B cell (primary cell): ENCODE measurements at regions not wholly inside any gene's neighbourhood (a gene's known extent, or its start where the extent isn't known, plus 50 kb on each side); places are given as distances from the start of the nearest gene placed in this dataset.

ENCODE experiments used
- ATAC-seq: fragments of 200-7000 bp; cut with Tn5 transposase; one replicate; pipeline ENCODE4 v1.10.0; 2021; ENCODE audit warnings: low read depth, mild to moderate bottlenecking, moderate number of reproducible peaks, moderate library complexity
- CTCF ChIA-PET: fragments of 350-600 bp; sonication (Branson Sonifier 250); formaldehyde crosslinking; loops from one replicate; lab custom pipeline; 2021; ENCODE audit warnings: antibody characterized with exemption, inconsistent platforms; lab: Charles Lee
- POLR2A ChIA-PET: fragments of 350-600 bp; sonication (Branson Sonifier 250); formaldehyde crosslinking; loops from one replicate; lab custom pipeline; 2021; ENCODE audit warnings: antibody characterized with exemption; lab: Charles Lee
- DNase-seq: peaks from one replicate; pipeline ENCODE4 v3.0.0; 2013
- H2AFZ ChIP-seq: 2 replicates; pipeline ENCODE4 v1.6.1; 2012; ENCODE audit warnings: mild to moderate bottlenecking, low read depth, low read length; ENCODE audit not compliant: insufficient read depth, poor library complexity, severe bottlenecking
- H3K27ac ChIP-seq, 2 donors: 1 replicate in 1 of 2; 2 replicates in 1 of 2; pipeline ENCODE4 v1.5.1; 2012 to 2013; ENCODE audit warnings: low read length in 2 of 2, mild to moderate bottlenecking in 2 of 2, moderate library complexity in 1 of 2
- H3K27me3 ChIP-seq, 4 experiments: fragments of 200-600 bp in 1 of 4; sonication (generic) in 1 of 4; replicated peaks in 1 of 4; 1 replicate in 2 of 4; 2 replicates in 2 of 4; pipeline versions ENCODE4 v1.6.1 to v1.7.0; 2013 to 2016; ENCODE audit warnings: low read length in 3 of 4, mild to moderate bottlenecking in 2 of 4, mixed read lengths in 1 of 4, moderate library complexity in 1 of 4; ENCODE audit not compliant: insufficient read depth in 4 of 4, control insufficient read depth in 3 of 4; ENCODE audit errors: control extremely low read depth in 1 of 4
- H3K36me3 ChIP-seq, 2 experiments: replicated peaks in 1 of 2; 1 replicate in 1 of 2; 2 replicates in 1 of 2; pipeline versions ENCODE4 v1.6.1 to v1.7.1; 2013; ENCODE audit warnings: low read length in 1 of 2; ENCODE audit not compliant: insufficient read depth in 2 of 2, control insufficient read depth in 1 of 2; ENCODE audit errors: control extremely low read depth in 1 of 2, extremely low read depth in 1 of 2
- H3K4me1 ChIP-seq, 2 donors: fragments of 200-600 bp in 1 of 2; sonication (generic) in 1 of 2; 1 replicate in 1 of 2; 2 replicates in 1 of 2; pipeline versions ENCODE4 v1.5.1 to v1.6.1; 2013 to 2017; ENCODE audit warnings: low read length in 2 of 2; ENCODE audit not compliant: control insufficient read depth in 2 of 2, insufficient read depth in 2 of 2
- H3K4me2 ChIP-seq: replicated peaks from 2 replicates; pipeline ENCODE3; 2012; ENCODE audit warnings: mild to moderate bottlenecking, low read depth, low read length; ENCODE audit not compliant: poor library complexity, severe bottlenecking
- H3K4me3 ChIP-seq, 5 experiments: fragments of 200-600 bp in 1 of 5; sonication (generic) in 1 of 5; 1 replicate in 3 of 5; 2 replicates in 2 of 5; pipeline versions ENCODE4 v1.5.1 to v1.7.0; 2011 to 2016; ENCODE audit warnings: low read length in 4 of 5, mild to moderate bottlenecking in 4 of 5, low read depth in 2 of 5, control low read depth in 1 of 5, moderate library complexity in 1 of 5; ENCODE audit not compliant: insufficient read depth in 1 of 5; ENCODE audit errors: control extremely low read depth in 1 of 5, extremely low read depth in 1 of 5
- H3K79me2 ChIP-seq: fragments of 200-600 bp; sonication (generic); one replicate; pipeline ENCODE4 v1.6.0; 2016; ENCODE audit warnings: low read length; ENCODE audit not compliant: control insufficient read depth, insufficient read depth
- H3K9ac ChIP-seq: fragments of 200-600 bp; sonication (generic); 2 replicates; pipeline ENCODE4 v1.6.1; 2017; ENCODE audit warnings: mild to moderate bottlenecking, low read length, moderate library complexity
- H3K9me3 ChIP-seq, 3 donors: one replicate each; pipeline versions ENCODE4 v1.6.1 to v1.7.1; 2013; ENCODE audit warnings: low read length in 2 of 3; ENCODE audit not compliant: control insufficient read depth in 2 of 3, insufficient read depth in 1 of 3; ENCODE audit errors: control extremely low read depth in 1 of 3
- H4K20me1 ChIP-seq: 2 replicates; pipeline ENCODE4 v1.6.0; 2012; ENCODE audit warnings: mild to moderate bottlenecking, low read length; ENCODE audit not compliant: insufficient read depth, control insufficient read depth, poor library complexity, severe bottlenecking
- H3K27ac Mint-ChIP-seq: one replicate; pipeline ENCODE4 v1.8.0; 2021; ENCODE audit warnings: mixed read lengths
- H3K27me3 Mint-ChIP-seq: one replicate; pipeline ENCODE4 v1.8.0; 2021; ENCODE audit warnings: mixed read lengths
- H3K4me1 Mint-ChIP-seq: one replicate; pipeline ENCODE4 v1.8.0; 2021; ENCODE audit warnings: mixed read lengths
- H3K4me3 Mint-ChIP-seq: one replicate; pipeline ENCODE4 v1.8.0; 2021; ENCODE audit warnings: mixed read lengths
- H3K9me3 Mint-ChIP-seq: one replicate; pipeline ENCODE4 v1.8.0; 2022; ENCODE audit warnings: mixed read lengths; ENCODE audit not compliant: insufficient read depth
- EZH2 ChIP-seq: IDR thresholded peaks from 2 replicates; pipeline ENCODE4 v1.6.1; 2012; ENCODE audit warnings: borderline replicate concordance, low read depth, mild to moderate bottlenecking, moderate library complexity, low read length; ENCODE audit not compliant: insufficient read depth, poor library complexity, severe bottlenecking
- WGBS: methylation state at CpG from one replicate; pipeline ENCODE4 v1.1.5; 2013; ENCODE audit warnings: missing lambda C conversion rate; ENCODE audit not compliant: insufficient coverage; 5-methylcytosine and 5-hydroxymethylcytosine counted together
- intact Hi-C: fragments of 100-400 bp; cut with micrococcal nuclease; formaldehyde crosslinking; loops from one replicate; pipeline ENCODE4 v1.10.0; 2022
- TF ChIP-seq, protein P1 (sequence below): fragments of 200-600 bp; IDR thresholded peaks from one replicate; pipeline ENCODE4 v1.8.0; 2022; ENCODE audit warnings: antibody characterized with exemption, mild to moderate bottlenecking

DNA sequence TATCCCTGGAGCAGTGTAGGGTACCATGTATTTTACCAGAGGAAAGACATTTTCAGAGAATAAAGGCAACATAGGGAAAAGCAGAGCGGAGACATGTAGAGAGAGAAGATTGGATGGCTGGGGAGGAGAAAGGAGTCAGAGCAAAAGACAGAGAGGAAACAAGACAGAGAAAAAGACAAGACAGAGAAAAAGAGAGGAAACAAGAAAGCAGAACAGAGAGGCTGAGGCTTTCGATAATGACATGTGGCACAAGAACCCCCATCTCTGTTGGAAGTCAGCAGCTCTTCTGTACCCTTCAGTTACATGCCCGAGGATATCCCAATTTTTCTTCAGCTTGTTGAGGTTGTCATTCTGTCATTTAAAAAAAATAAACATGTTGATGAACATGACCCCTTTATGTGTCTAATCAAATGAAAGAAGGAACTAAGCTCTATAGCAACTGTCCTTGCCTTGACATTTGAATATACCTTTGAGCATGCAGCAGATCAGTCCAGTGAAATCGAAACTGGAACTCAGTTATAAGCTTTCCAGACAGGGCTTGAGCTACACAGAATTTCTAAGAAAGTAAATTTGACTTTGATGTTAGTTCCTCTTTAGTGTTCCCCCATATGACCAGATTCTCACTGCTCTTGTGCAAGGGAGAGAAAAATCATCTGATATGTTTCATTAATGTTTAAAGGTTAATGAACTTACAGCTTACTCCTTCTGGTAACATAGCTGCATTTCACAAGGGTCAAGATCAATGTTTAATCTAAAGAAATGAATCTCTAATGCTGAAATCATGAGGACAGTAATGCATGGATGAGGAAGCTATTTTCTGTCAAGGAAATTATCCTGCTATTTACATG is 75.1 kb upstream of the SP4 start:
- ChIA-PET CTCF (interaction anchor here (0.7 to 2.1 kb wide), 5 partner anchors 74 to 99 kb away, joined by 3 to 15 read pairs (median 3); no protein-coding TSS in a partner anchor), POLR2A (interaction anchor here (1.0 to 1.5 kb wide), 3 partner anchors 14 to 593 kb away, joined by 3 to 18 read pairs (median 4); partner anchors contain the start of genes CDCA7L and SP4)
- ATAC-seq (peak; percentile 81), DNase-seq (peak; percentile 87)
- no peaks in the 10 kb centered on the region for H4K20me1 ChIP-seq
- peaks cover 7% of the 10 kb centered on the region for H3K79me2 ChIP-seq
- Mint-ChIP-seq H3K4me3 (peak overlapping the region; percentile 82), H3K27ac (peak overlapping the region; percentile 92), H3K9me3 (no peaks in the 10 kb centered on the region), H3K4me1 (peaks cover 55% of the 10 kb centered on the region), H3K27me3 (no peaks in the 10 kb centered on the region)
- H3K4me1 ChIP-seq, result peaks cover 50 to 60% of the 10 kb centered on the region in 2 donors
- H3K36me3 ChIP-seq, result no peaks in the 10 kb centered on the region
- H3K4me2 ChIP-seq, result peak overlapping the region; percentile 79
- intact Hi-C loops, result loop anchor here (1.0 to 10.0 kb wide), 8 partner anchors 35 to 1752 kb away; partner anchors contain the start of genes HYCC1, KLHL7 and MACC1
- peak overlapping the region; percentile 54 for H2AFZ ChIP-seq
- peaks cover 0 to 3% (median 0%) of the 10 kb centered on the region in 3 donors for H3K9me3 ChIP-seq
- 54% methylated on average over 1 of the region's 4 CpGs for WGBS
- peak overlapping the region; percentile 79 to 90 for H3K27ac ChIP-seq
- no peak for TF ChIP-seq EZH2
- TF ChIP-seq, protein P1, sequence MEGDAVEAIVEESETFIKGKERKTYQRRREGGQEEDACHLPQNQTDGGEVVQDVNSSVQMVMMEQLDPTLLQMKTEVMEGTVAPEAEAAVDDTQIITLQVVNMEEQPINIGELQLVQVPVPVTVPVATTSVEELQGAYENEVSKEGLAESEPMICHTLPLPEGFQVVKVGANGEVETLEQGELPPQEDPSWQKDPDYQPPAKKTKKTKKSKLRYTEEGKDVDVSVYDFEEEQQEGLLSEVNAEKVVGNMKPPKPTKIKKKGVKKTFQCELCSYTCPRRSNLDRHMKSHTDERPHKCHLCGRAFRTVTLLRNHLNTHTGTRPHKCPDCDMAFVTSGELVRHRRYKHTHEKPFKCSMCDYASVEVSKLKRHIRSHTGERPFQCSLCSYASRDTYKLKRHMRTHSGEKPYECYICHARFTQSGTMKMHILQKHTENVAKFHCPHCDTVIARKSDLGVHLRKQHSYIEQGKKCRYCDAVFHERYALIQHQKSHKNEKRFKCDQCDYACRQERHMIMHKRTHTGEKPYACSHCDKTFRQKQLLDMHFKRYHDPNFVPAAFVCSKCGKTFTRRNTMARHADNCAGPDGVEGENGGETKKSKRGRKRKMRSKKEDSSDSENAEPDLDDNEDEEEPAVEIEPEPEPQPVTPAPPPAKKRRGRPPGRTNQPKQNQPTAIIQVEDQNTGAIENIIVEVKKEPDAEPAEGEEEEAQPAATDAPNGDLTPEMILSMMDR, result peak; percentile 14
- no peaks in the 10 kb centered on the region for H3K27me3 ChIP-seq
- H3K4me3 ChIP-seq, result peak overlapping the region in 4 of 5 experiments; percentile 14 to 46 (median 32)
- peak overlapping the region; percentile 62 for H3K9ac ChIP-seq
